GM18870 (cell line): ENCODE measurements at regions not wholly inside any gene's neighbourhood (a gene's known extent, or its start where the extent isn't known, plus 50 kb on each side); places are given as distances from the start of the nearest gene placed in this dataset.
A peak's percentile ranks its signal among the peaks of the same experiment; 100 is the strongest.
"Not testable (repeated sequence)": the region's sequence is repeated elsewhere in the genome, so short reads cannot be mapped to it uniquely, and the experiment has no call there.

ENCODE experiments used
- ATAC-seq: cut with Tn5 transposase; IDR thresholded peaks from one replicate; pipeline ENCODE4 v1.9.1; 2021; ENCODE audit warnings: moderate library complexity; ENCODE audit not compliant: unreplicated experiment

- ATAC-seq: no peak
These were observed 438.9 kb upstream of the ZP4 start for GRCh38 chr1:238329671-238330070.

- ATAC-seq: not testable (repeated sequence)
These were observed 436.3 kb upstream of the ZP4 start for GRCh38 chr1:238327033-238327432.

GRCh38 chr1:238326479-238326878 is 435.8 kb upstream of the ZP4 start:
- ATAC-seq: not testable (repeated sequence)

GRCh38 chr1:238324211-238324864 is 433.6 kb upstream of the ZP4 start:
- no peak for ATAC-seq

- ATAC-seq: no peak
These were observed 432.8 kb upstream of the ZP4 start for GRCh38 chr1:238323490-238323889.

- ATAC-seq: no peak
These were observed 429.2 kb upstream of the ZP4 start for GRCh38 chr1:238319957-238320356.

- no peak for ATAC-seq
These were observed 427.8 kb upstream of the ZP4 start for GRCh38 chr1:238318294-238319110.

GRCh38 chr1:238312969-238313368 is 422.2 kb upstream of the ZP4 start:
- no peak for ATAC-seq

GRCh38 chr1:238306411-238306810 is 415.7 kb upstream of the ZP4 start:
- no peak for ATAC-seq

GRCh38 chr1:238302646-238303045 is 411.9 kb upstream of the ZP4 start:
- no peak for ATAC-seq

- no peak for ATAC-seq
These were observed 405.6 kb upstream of the ZP4 start for GRCh38 chr1:238296371-238296770.

GRCh38 chr1:238293075-238293474 is 402.4 kb upstream of the ZP4 start:
- ATAC-seq: no peak

- no peak for ATAC-seq
These were observed 390.7 kb upstream of the ZP4 start for GRCh38 chr1:238281418-238281817.

GRCh38 chr1:238279694-238280380 is 389.1 kb upstream of the ZP4 start:
- ATAC-seq: no peak

- ATAC-seq: no peak
These were observed 381.4 kb upstream of the ZP4 start for GRCh38 chr1:238272145-238272544.

GRCh38 chr1:238265866-238266265 is 375.1 kb upstream of the ZP4 start:
- no peak for ATAC-seq

GRCh38 chr1:238264951-238265350 is 374.2 kb upstream of the ZP4 start:
- no peak for ATAC-seq

- ATAC-seq: no peak
These were observed 367.8 kb upstream of the ZP4 start for GRCh38 chr1:238258510-238258909.

GRCh38 chr1:238257018-238257621 is 366.4 kb upstream of the ZP4 start:
- no peak for ATAC-seq

GRCh38 chr1:238254935-238255334 is 364.2 kb upstream of the ZP4 start:
- no peak for ATAC-seq

- peak; percentile 66 for ATAC-seq
These were observed 361.5 kb upstream of the ZP4 start for GRCh38 chr1:238252033-238252802.
